WTC11 (cell line): ENCODE measurements at regions not wholly inside any gene's neighbourhood (a gene's known extent, or its start where the extent isn't known, plus 50 kb on each side); places are given as distances from the start of the nearest gene placed in this dataset.

ENCODE experiments used
- ATAC-seq: fragments of 200-7000 bp; cut with Tn5 transposase; 2 replicates; pipeline ENCODE4 v1.10.0; 2021; ENCODE audit warnings: mild to moderate bottlenecking, moderate library complexity
- CTCF ChIA-PET: fragments of 300-600 bp; sonication (Branson Sonifier 250); formaldehyde crosslinking; loops from one replicate; lab custom pipeline; 2021; ENCODE audit warnings: antibody characterized with exemption; lab: Charles Lee
- POLR2A ChIA-PET: fragments of 350-600 bp; sonication (Branson Sonifier 250); formaldehyde crosslinking; loops from one replicate; lab custom pipeline; 2021; ENCODE audit warnings: antibody characterized with exemption; lab: Charles Lee
- DNase-seq: peaks from one replicate; pipeline ENCODE4 v3.0.0; 2021; ENCODE audit warnings: low spot score
- H3K27ac Mint-ChIP-seq: 2 replicates; pipeline ENCODE4 v1.8.0; 2021; ENCODE audit warnings: mixed read lengths
- H3K27me3 Mint-ChIP-seq: 2 replicates; pipeline ENCODE4 v1.8.0; 2021; ENCODE audit warnings: low read depth, mild to moderate bottlenecking, moderate library complexity, mixed read lengths
- H3K36me3 Mint-ChIP-seq: 2 replicates; pipeline ENCODE4 v1.8.0; 2021; ENCODE audit warnings: mixed read lengths
- H3K4me1 Mint-ChIP-seq: 2 replicates; pipeline ENCODE4 v1.8.0; 2022; ENCODE audit warnings: mixed read lengths
- H3K4me3 Mint-ChIP-seq: 2 replicates; pipeline ENCODE4 v1.8.0; 2021; ENCODE audit warnings: mild to moderate bottlenecking, moderate library complexity, mixed read lengths
- H3K9me3 Mint-ChIP-seq: 2 replicates; pipeline ENCODE4 v1.8.0; 2021; ENCODE audit warnings: mixed read lengths
- ATF1 ChIP-seq: sonication (generic); formaldehyde crosslinking; IDR thresholded peaks from 2 replicates; pipeline ENCODE4 v1.8.1; 2023; ENCODE audit warnings: mild to moderate bottlenecking, moderate library complexity, missing genetic modification reagents
- EMX1 ChIP-seq: fragments of 250-450 bp; sonication (Bioruptor Pico); IDR thresholded peaks from 2 replicates; pipeline ENCODE4 v1.8.0; 2021; ENCODE audit warnings: mild to moderate bottlenecking
- FOXK1 ChIP-seq: sonication (generic); formaldehyde crosslinking; IDR thresholded peaks from 2 replicates; pipeline ENCODE4 v1.8.0; 2022; ENCODE audit warnings: mild to moderate bottlenecking, moderate library complexity, missing genetic modification reagents
- FOXP1 ChIP-seq: sonication (generic); formaldehyde crosslinking; IDR thresholded peaks from 2 replicates; pipeline ENCODE4 v1.8.0; 2022; ENCODE audit warnings: missing genetic modification reagents, mild to moderate bottlenecking, moderate library complexity, borderline replicate concordance
- JUN ChIP-seq: sonication (generic); formaldehyde crosslinking; IDR thresholded peaks from 2 replicates; pipeline ENCODE4 v1.8.0; 2023; ENCODE audit warnings: mild to moderate bottlenecking, missing genetic modification reagents
- NFYB ChIP-seq: sonication (generic); formaldehyde crosslinking; conservative IDR thresholded peaks from 2 replicates; pipeline ENCODE4 v1.8.0; 2022; ENCODE audit warnings: low read depth, missing genetic modification reagents
- NR2C2 ChIP-seq: sonication (generic); formaldehyde crosslinking; IDR thresholded peaks from 2 replicates; pipeline ENCODE4 v1.8.0; 2022; ENCODE audit warnings: mild to moderate bottlenecking, missing genetic modification reagents
- TEAD1 ChIP-seq: sonication (generic); formaldehyde crosslinking; IDR thresholded peaks from 2 replicates; pipeline ENCODE4 v1.8.0; 2022; ENCODE audit warnings: mild to moderate bottlenecking, missing genetic modification reagents
- TEAD4 ChIP-seq: sonication (generic); formaldehyde crosslinking; IDR thresholded peaks from 2 replicates; pipeline ENCODE4 v1.8.0; 2022; ENCODE audit warnings: mild to moderate bottlenecking, missing genetic modification reagents
- ZBTB21 ChIP-seq: sonication (generic); formaldehyde crosslinking; IDR thresholded peaks from 2 replicates; pipeline ENCODE4 v1.8.1; 2023; ENCODE audit warnings: mild to moderate bottlenecking, missing genetic modification reagents, borderline replicate concordance
- ZBTB43 ChIP-seq: sonication (generic); formaldehyde crosslinking; IDR thresholded peaks from 2 replicates; pipeline ENCODE4 v1.8.1; 2023; ENCODE audit warnings: mild to moderate bottlenecking, missing genetic modification reagents
- ZNF219 ChIP-seq: sonication (generic); formaldehyde crosslinking; IDR thresholded peaks from 2 replicates; pipeline ENCODE4 v1.8.0; 2023; ENCODE audit warnings: missing genetic modification reagents, mild to moderate bottlenecking, borderline replicate concordance
- ZNF416 ChIP-seq: fragments of 250-450 bp; sonication (Bioruptor Pico); IDR thresholded peaks from 2 replicates; pipeline ENCODE4 v1.9.0; 2021; ENCODE audit warnings: mild to moderate bottlenecking, inconsistent platforms
- ZNF425 ChIP-seq: fragments of 250-450 bp; sonication (Bioruptor Pico); conservative IDR thresholded peaks from 2 replicates; pipeline ENCODE4 v1.9.0; 2021; ENCODE audit warnings: mild to moderate bottlenecking
- ZNF512 ChIP-seq: sonication (generic); formaldehyde crosslinking; IDR thresholded peaks from 2 replicates; pipeline ENCODE4 v1.8.1; 2022; ENCODE audit warnings: missing genetic modification reagents, borderline replicate concordance
- ZNF671 ChIP-seq: fragments of 250-450 bp; sonication (Bioruptor Pico); IDR thresholded peaks from 2 replicates; pipeline ENCODE4 v1.8.0; 2021; ENCODE audit warnings: mild to moderate bottlenecking
- TF ChIP-seq, protein P1 (sequence below): fragments of 250-450 bp; sonication (Bioruptor Pico); IDR thresholded peaks from 2 replicates; pipeline ENCODE4 v1.9.0; 2021; ENCODE audit warnings: moderate library complexity, mild to moderate bottlenecking, inconsistent platforms, borderline replicate concordance
- TF ChIP-seq, protein P2 (sequence below): sonication (generic); formaldehyde crosslinking; IDR thresholded peaks from 2 replicates; pipeline ENCODE4 v1.8.1; 2023; ENCODE audit warnings: mild to moderate bottlenecking, missing genetic modification reagents, moderate library complexity
- TF ChIP-seq, protein P3 (sequence below): fragments of 250-450 bp; sonication (Bioruptor Pico); IDR thresholded peaks from 2 replicates; pipeline ENCODE4 v1.9.0; 2021; ENCODE audit warnings: mild to moderate bottlenecking

- Mint-ChIP-seq H3K9me3 (peaks cover 3% of the 10 kb centered on the region), H3K27ac (no peak overlapping the region), H3K4me3 (no peak overlapping the region), H3K27me3 (no peaks in the 10 kb centered on the region), H3K4me1 (no peaks in the 10 kb centered on the region; the same call in 1 of the 2 replicates), H3K36me3 (no peaks in the 10 kb centered on the region)
- no peak for TF ChIP-seq ZNF671 (CRISPR knock-in tag)
- TF ChIP-seq ZBTB43 (CRISPR knock-in tag) = no peak
- TF ChIP-seq TEAD1 (CRISPR knock-in tag) = no peak
- TF ChIP-seq, protein P1, sequence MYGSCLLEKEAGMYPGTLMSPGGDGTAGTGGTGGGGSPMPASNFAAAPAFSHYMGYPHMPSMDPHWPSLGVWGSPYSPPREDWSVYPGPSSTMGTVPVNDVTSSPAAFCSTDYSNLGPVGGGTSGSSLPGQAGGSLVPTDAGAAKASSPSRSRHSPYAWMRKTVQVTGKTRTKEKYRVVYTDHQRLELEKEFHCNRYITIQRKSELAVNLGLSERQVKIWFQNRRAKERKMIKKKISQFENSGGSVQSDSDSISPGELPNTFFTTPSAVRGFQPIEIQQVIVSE = no peak
- no peak for TF ChIP-seq ZNF512 (CRISPR knock-in tag)
- no peak for TF ChIP-seq FOXK1
- TF ChIP-seq JUN (CRISPR knock-in tag) = no peak
- TF ChIP-seq, protein P2, sequence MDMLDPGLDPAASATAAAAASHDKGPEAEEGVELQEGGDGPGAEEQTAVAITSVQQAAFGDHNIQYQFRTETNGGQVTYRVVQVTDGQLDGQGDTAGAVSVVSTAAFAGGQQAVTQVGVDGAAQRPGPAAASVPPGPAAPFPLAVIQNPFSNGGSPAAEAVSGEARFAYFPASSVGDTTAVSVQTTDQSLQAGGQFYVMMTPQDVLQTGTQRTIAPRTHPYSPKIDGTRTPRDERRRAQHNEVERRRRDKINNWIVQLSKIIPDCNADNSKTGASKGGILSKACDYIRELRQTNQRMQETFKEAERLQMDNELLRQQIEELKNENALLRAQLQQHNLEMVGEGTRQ (CRISPR knock-in tag) = no peak
- TF ChIP-seq ATF1 (CRISPR knock-in tag) = no peak
- no peak for TF ChIP-seq ZNF219
- no peak for TF ChIP-seq ZNF425 (CRISPR knock-in tag)
- TF ChIP-seq EMX1 = no peak
- TF ChIP-seq FOXP1 (CRISPR knock-in tag) = no peak
- no peak for TF ChIP-seq ZNF416
- TF ChIP-seq ZBTB21 (CRISPR knock-in tag) = no peak
- TF ChIP-seq, protein P3, sequence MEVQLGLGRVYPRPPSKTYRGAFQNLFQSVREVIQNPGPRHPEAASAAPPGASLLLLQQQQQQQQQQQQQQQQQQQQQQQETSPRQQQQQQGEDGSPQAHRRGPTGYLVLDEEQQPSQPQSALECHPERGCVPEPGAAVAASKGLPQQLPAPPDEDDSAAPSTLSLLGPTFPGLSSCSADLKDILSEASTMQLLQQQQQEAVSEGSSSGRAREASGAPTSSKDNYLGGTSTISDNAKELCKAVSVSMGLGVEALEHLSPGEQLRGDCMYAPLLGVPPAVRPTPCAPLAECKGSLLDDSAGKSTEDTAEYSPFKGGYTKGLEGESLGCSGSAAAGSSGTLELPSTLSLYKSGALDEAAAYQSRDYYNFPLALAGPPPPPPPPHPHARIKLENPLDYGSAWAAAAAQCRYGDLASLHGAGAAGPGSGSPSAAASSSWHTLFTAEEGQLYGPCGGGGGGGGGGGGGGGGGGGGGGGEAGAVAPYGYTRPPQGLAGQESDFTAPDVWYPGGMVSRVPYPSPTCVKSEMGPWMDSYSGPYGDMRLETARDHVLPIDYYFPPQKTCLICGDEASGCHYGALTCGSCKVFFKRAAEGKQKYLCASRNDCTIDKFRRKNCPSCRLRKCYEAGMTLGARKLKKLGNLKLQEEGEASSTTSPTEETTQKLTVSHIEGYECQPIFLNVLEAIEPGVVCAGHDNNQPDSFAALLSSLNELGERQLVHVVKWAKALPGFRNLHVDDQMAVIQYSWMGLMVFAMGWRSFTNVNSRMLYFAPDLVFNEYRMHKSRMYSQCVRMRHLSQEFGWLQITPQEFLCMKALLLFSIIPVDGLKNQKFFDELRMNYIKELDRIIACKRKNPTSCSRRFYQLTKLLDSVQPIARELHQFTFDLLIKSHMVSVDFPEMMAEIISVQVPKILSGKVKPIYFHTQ (CRISPR knock-in tag) = no peak
- TF ChIP-seq NR2C2 (CRISPR knock-in tag) = no peak
- TF ChIP-seq TEAD4 (CRISPR knock-in tag) = no peak
- no peak for TF ChIP-seq NFYB (CRISPR knock-in tag)
- ATAC-seq (no peak), DNase-seq (no peak)
- ChIA-PET CTCF (no interaction called here), POLR2A (no interaction called here)
Measured at GRCh38 chr1:103265551-103265950, 157.2 kb upstream of the COL11A1 start.
